NCI-H2171 (cell line): ENCODE measurements at regions not wholly inside any gene's neighbourhood (a gene's known extent, or its start where the extent isn't known, plus 50 kb on each side); places are given as distances from the start of the nearest gene placed in this dataset.

Source experiments
- DNase-seq: peaks from one replicate; lab custom pipeline; 2025; lab: John Stamatoyannopoulos, UW

DNA sequence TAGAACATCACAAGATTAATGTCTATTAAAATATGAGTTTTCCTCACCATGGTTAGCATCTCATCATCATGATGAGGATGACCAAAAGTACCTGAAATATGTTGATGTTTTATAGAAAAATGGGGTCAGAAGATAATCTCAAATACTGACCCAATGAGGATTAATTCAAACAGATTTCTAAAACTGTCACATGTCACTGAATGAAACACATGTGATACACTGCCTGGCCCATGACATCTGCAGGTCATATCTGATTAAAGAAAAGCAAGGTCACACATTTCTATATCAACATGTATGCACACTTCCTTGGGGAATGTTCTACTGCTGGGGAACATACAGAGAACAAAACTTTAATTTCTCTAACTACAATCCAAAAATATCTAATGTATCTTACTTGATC, 470.6 kb upstream of the ADGRL2 start:
- no peak for DNase-seq

GRCh38 chr1:81329041-81329440, 471.7 kb upstream of the ADGRL2 start:
- no peak for DNase-seq

DNA sequence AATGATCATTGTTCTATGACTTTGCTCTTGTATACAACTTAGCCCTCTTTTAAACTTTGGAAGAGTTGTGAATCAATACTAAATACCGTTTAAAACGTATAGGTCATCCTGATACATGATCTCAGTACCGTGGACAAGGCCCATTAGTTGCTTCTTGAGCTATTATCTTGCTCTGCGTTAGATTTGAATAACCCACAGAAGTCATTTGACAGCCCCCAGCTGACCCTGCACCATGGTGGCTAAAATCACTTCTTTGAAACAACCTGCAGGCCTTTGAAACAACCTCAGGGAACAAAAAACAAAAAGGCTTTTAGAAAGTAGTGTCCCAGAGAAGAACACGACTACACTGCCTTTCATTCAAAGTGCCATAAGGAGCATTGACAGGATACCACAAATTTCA, 473.0 kb upstream of the ADGRL2 start:
- no peak for DNase-seq

DNA sequence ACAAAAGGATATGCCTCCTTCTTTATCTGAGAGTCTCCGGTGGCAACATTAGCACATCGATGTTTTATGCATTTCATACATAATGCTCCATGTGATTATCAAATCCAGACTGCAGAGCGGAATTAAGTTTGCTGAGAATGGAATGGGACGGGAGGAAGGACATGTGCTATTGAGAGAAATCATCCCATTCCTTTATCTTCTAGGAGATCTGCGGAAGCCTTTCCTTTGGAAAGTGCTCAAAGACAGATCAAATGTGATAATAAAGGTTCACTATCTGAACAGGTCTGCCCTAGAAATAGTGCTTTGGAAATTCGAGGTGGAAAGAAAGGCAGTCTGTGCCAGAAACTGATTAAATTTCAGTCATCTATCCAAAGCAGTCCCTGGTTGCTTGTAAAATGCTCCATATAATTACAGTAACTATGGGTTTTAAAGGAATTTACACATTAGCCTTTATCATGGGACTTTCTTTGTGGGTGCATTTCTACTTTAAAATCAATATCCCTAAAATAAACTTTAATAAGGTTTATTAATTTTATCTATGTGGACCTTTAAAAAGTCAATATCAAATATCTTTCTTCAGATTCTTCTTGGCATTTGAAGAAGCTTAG, 473.5 kb upstream of the ADGRL2 start:
- DNase-seq, result no peak

DNA sequence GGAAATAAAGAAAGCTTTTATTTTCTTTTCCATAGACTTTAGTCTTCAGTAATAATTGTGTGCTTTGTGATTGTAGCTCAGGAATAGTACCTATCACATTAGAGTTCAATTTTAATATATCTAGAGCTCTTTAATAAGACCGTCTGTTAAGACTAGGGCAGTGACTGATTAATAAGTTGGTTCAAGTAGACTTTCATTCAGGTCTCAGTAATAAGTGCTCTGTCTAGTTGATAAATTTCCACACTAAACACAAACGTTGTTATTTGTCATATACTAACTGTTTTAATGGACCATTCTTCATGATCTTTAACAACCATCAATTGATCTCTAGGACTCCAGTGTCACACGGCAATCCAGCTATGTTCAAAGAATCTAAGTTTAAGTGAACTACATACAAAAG, 474.5 kb upstream of the ADGRL2 start:
- DNase-seq, result no peak

DNA sequence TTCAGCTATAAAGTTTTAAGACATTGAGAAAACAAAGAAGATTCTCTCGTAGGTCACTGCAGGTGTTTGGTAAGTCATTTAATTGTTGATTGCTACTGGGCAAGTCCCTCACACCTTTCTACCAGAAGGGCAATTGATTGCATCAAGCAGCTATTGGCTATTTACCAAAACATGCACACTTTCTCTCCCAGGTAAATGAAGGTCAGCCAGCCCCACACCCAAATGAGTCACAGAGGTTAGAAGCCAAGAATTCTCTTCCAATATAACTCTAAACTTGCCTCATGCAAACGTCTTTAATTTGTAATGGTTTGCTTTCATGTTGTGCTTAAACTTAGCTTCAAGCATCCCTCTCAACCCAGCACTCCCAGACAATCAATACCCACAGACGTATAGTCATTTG, 475.3 kb upstream of the ADGRL2 start:
- no peak for DNase-seq

GRCh38 chr1:81323862-81324261, 476.9 kb upstream of the ADGRL2 start:
- DNase-seq, result no peak

DNA sequence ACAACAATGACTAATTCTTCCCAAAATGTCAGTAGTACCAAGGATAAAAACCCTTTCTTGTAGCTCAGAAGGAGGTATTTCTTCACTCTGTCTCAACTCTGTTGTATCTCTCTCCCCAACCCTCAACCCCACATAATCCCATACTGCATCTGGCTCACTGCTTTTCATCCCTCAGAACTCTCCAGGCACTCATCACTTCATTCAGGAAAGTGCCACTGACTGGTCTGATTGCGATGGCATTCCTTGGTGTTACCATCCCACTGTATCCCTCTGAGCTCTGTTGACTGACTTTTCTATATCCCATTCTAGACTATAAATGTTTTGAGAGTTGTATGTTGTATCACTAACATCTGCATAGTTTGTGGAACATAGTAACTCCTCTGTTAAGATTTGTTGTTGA, 483.5 kb upstream of the ADGRL2 start:
- DNase-seq, result no peak

DNA sequence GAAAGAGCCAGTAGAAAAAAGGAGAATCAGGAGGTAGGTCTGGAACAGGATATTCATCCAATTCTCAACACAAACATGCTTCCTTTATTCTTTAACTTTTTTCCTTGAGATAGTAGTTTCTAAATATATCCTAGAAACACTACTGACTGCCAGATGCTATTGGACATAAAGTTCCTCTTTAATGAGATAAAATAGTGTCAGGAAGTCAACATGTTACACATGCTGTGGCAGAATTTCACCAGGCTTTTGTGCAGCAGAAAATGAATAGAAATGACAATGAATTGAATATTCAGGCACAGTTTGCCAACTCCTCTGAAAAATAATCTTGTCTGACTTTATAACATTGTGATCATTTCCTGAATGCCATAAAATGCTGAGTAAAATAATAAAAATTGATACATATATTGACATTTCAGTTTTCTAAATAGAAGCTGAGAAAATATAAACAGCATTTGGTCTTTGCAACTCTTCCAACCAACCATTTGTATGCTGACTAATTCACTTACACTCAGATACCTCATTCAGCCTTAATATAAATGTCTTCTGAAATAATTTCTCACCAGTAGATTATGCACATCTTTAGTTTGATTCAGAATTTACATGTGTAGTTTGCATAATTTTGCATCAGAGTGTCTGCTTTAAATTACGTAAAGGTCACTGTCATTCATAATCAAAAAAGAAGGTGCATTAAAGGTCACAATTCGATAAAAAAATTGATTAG, 486.1 kb upstream of the ADGRL2 start:
- DNase-seq, result no peak

DNA sequence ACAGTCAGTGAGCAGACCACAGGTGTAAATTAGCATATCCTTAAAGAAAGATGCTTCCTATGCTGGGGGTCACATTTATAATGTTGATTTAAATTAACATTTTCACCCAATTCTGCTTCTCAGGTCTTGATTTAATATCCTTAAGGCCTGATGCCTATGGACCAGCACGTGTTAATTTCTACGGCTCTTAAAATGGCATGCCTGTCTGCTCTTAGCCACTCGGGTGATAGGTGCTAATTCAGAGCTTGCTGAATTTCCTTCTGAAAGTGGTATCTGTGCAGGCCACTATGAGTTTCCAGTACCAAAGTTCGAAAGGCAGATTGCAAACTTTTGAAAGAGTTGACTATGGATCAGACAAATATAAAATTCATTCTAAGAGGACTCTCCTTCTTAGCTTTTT, 487.4 kb upstream of the ADGRL2 start:
- no peak for DNase-seq

- DNase-seq, result no peak
Measured at GRCh38 chr1:81312272-81312754, 488.4 kb upstream of the ADGRL2 start.

GRCh38 chr1:81310250-81310649, 490.5 kb upstream of the ADGRL2 start:
- no peak for DNase-seq

DNA sequence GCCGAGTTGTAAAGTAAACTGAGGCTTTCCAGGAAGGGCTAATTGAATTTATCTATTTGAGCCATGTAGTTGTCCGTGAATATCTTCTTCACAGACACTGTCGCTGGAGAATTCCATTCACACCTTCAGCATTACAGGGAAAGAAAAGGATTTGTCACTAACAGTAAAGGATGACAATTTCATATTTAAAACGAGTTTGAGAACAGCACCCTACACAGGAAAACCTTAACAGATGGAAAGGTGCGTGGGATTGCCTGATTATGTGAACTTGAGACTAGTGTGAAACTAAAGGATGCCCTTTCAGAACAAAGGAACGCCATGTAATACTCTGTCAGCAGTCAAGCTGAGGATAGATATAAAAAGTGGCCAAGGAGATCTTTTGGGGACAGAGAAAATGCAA, 492.5 kb upstream of the ADGRL2 start:
- DNase-seq, result no peak

- DNase-seq, result no peak
Measured at GRCh38 chr1:81307786-81308185, 492.9 kb upstream of the ADGRL2 start.

GRCh38 chr1:81305997-81306452, 494.7 kb upstream of the ADGRL2 start:
- no peak for DNase-seq

DNA sequence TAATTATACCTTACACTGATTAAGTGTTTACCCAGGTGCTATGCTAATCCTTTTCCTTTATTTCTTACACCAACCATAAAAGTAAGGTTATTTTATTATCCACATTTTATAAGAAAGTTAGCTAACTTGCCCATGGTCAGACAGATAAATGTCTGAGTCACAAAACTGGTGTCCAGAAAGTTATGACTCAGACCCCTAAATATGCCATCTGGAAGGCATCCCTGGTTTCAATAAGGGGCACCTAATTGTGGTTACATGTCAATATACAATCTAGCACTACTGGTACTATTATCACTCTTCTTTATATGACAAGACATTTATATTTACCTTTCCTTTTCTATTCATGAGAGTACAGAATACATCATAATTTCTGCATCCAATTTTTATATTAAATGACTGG, 496.5 kb upstream of the ADGRL2 start:
- DNase-seq, result no peak

DNA sequence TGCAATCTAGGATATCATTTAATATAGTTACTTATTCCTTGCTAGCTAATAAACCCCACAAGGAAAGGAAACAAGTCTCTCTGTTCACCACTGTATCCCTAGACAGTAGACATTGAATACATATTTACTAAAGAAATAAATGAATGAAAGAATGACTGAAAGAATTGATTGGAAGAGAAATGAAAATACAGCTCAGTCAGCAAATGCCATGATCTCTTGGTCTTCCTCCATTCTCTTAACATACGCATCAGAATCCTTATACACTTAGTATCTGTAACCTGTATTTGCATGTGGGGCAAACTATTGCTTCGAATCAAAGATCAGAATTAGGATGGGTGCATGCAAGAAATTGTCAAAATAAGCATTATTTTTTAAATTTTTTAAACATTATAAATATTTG, 500.8 kb upstream of the ADGRL2 start:
- DNase-seq, result no peak

DNA sequence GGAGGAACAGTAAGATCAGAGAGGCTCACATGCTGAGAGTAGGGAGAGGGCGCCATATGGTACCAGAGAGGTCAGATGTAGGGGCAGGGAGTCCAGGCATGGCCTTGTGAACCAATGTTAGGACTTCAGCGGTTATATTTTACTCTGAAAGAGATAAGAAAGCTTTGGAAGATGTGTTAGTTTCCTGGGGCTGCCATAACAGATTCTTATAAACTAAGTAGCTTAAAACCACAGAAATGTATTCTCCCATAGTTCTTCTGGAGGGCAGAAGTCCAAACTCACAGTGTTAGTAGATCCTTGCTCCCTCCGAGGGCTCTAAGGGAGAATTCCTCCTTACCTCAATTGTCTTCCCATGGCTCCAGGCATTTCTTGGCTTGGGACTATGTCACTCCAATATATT, 502.5 kb upstream of the ADGRL2 start:
- DNase-seq, result no peak

DNA sequence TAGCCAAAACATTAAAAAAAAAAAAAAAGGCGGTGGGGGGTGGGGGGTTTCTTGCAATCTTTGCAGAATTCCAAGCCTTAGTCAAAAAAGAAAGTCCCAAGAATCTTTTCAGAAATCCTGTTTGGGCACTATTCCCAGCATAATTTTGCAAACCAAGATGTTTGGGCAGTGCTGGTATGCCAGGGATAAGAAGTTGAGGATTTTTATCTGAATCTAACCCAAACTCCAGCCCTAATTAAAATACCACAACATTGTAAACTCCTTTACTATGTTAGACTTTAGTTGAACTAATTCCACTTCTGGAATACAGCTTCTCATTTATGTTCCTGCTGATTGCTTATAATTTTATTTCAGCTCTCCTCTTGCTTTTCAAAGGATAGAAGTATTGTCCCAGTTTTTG, 504.1 kb upstream of the ADGRL2 start:
- no peak for DNase-seq

DNA sequence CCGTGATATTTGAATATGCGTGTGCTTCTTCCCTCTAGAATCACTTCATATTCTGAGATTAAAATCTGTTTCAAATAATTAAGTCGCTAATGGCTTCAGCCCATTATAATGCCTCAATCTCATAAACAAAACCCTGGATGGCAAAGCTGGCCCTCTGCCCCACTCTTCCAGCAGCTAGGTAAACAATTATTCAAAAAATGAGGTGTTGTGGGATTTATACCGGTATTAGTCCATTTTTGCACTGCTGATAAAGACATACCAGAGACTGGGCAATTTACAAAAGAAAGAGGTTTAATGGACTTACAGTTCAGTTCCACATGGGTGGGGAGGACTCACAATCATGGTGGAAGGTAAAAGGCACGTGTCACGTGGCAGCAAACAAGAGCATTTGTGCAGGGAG, 510.4 kb upstream of the ADGRL2 start:
- no peak for DNase-seq

- no peak for DNase-seq
Measured at GRCh38 chr1:81288689-81289088, 512.0 kb upstream of the ADGRL2 start.

GRCh38 chr1:81287411-81288080, 513.2 kb upstream of the ADGRL2 start:
- DNase-seq, result no peak

DNA sequence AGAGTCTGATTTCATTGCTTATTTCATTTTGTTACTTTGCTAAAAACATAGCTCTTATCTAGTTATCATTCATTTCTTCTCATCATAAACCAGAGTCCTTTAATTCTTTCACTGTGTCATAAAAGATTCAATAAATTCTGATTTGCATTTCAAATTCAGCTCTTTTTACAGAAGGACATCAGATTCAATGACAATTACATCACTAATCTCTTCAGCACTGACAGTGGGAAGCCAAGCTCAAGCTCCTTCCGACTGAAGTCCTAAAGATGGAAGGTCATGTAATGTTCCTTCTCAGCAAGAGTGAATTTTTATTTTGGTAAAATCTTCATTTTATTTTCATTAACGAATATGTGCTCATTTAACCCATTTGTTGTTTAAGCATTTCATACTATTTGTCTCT, 530.7 kb upstream of the ADGRL2 start:
- DNase-seq, result no peak
